H1 (cell line): ENCODE measurements at regions not wholly inside any gene's neighbourhood (a gene's known extent, or its start where the extent isn't known, plus 50 kb on each side); places are given as distances from the start of the nearest gene placed in this dataset.

Experiments
- CTCF ChIA-PET: fragments of 300-600 bp; sonication (Branson Sonifier 250); formaldehyde crosslinking; loops from one replicate; lab custom pipeline; 2021; ENCODE audit not compliant: partially characterized antibody; lab: Charles Lee
- POLR2A ChIA-PET: fragments of 300-600 bp; sonication (Branson Sonifier 250); formaldehyde crosslinking; loops from one replicate; lab custom pipeline; 2021; ENCODE audit warnings: inconsistent platforms; ENCODE audit not compliant: partially characterized antibody; lab: Charles Lee
- DNase-seq, 2 experiments: peaks; one replicate each; pipeline versions ENCODE4 v3.0.0 to v3.0.0-alpha.2; 2010 to 2022; ENCODE audit warnings: low spot score in 2 of 2, low read depth in 1 of 2, mixed read lengths in 1 of 2
- FAIRE-seq: peaks from 2 replicates; lab custom pipeline; 2011; peaks lifted over from hg19 to GRCh38; lab: Jason Lieb, UNC
- H2AFZ ChIP-seq: 2 replicates; pipeline ENCODE4 v1.8.1; 2012; ENCODE audit warnings: low read length, inconsistent platforms
- H2AK5ac ChIP-seq: 2 replicates; pipeline ENCODE4 v1.6.1; 2013; ENCODE audit warnings: low read depth, low read length
- H2BK120ac ChIP-seq: replicated peaks from 2 replicates; pipeline ENCODE3; 2013; ENCODE audit warnings: low read depth, low read length, inconsistent platforms
- H2BK12ac ChIP-seq: 2 replicates; pipeline ENCODE4 v1.6.1; 2013; ENCODE audit warnings: low read depth, low read length
- H2BK15ac ChIP-seq: 2 replicates; pipeline ENCODE4 v1.6.1; 2013; ENCODE audit warnings: low read length
- H2BK20ac ChIP-seq: 2 replicates; pipeline ENCODE4 v1.6.1; 2013; ENCODE audit warnings: low read length
- H2BK5ac ChIP-seq: 2 replicates; pipeline ENCODE4 v1.6.1; 2013; ENCODE audit warnings: low read depth, low read length
- H3K14ac ChIP-seq: 2 replicates; pipeline ENCODE4 v1.6.1; 2013; ENCODE audit warnings: inconsistent platforms; ENCODE audit not compliant: insufficient read length
- H3K18ac ChIP-seq: 2 replicates; pipeline ENCODE4 v1.6.1; 2013; ENCODE audit warnings: low read length; ENCODE audit errors: extremely low read depth
- H3K23ac ChIP-seq: 2 replicates; pipeline ENCODE4 v1.6.1; 2013; ENCODE audit warnings: inconsistent platforms; ENCODE audit not compliant: insufficient read length
- H3K23me2 ChIP-seq: 2 replicates; pipeline ENCODE4 v1.6.1; 2013; ENCODE audit warnings: low read depth, low read length
- H3K27ac ChIP-seq: 2 replicates; pipeline ENCODE4 v1.6.1; 2011; ENCODE audit warnings: low read depth, low read length, inconsistent platforms
- H3K27me3 ChIP-seq, 4 experiments: replicated peaks in 1 of 4; 1 replicate in 1 of 4; 2 replicates in 3 of 4; pipeline versions ENCODE4 v1.6.1 to v1.8.1; 2011 to 2013; ENCODE audit warnings: low read length in 3 of 4, mild to moderate bottlenecking in 3 of 4, inconsistent platforms in 2 of 4, mixed read lengths in 2 of 4, moderate library complexity in 1 of 4; ENCODE audit not compliant: control insufficient read depth in 3 of 4, insufficient read depth in 3 of 4; ENCODE audit errors: extremely low read depth in 1 of 4
- H3K36me3 ChIP-seq, 4 experiments: 2 replicates each; pipeline versions ENCODE4 v1.6.1 to v1.8.1; 2011 to 2013; ENCODE audit warnings: mild to moderate bottlenecking in 4 of 4, low read length in 3 of 4, moderate library complexity in 2 of 4, control low read depth in 1 of 4, inconsistent platforms in 1 of 4; ENCODE audit not compliant: insufficient read depth in 4 of 4, control insufficient read depth in 2 of 4
- H3K4ac ChIP-seq: replicated peaks from 2 replicates; pipeline ENCODE3; 2013; ENCODE audit warnings: low read length, low read depth, mixed read lengths, inconsistent platforms; ENCODE audit not compliant: insufficient read length
- H3K4me1 ChIP-seq, 4 experiments: replicated peaks in 1 of 4; 1 replicate in 1 of 4; 2 replicates in 3 of 4; pipeline versions ENCODE4 v1.6.1 to v1.8.1; 2011 to 2013; ENCODE audit warnings: low read length in 3 of 4, inconsistent platforms in 2 of 4, mixed read lengths in 1 of 4; ENCODE audit not compliant: insufficient read depth in 4 of 4, control insufficient read depth in 3 of 4
- H3K4me2 ChIP-seq, 2 experiments: 2 replicates each; pipeline versions ENCODE4 v1.6.1 to v1.8.1; 2011 to 2013; ENCODE audit warnings: low read depth in 2 of 2, low read length in 2 of 2, control low read depth in 1 of 2, inconsistent platforms in 1 of 2, mild to moderate bottlenecking in 1 of 2; ENCODE audit not compliant: insufficient read depth in 1 of 2
- H3K4me3 ChIP-seq, 4 experiments: fragments of 200-600, 300-600 bp in 1 of 4; sonication (generic), shearing (Covaris generic), sonication (Bioruptor Twin) in 1 of 4; 2 replicates each; pipeline versions ENCODE4 v1.5.1 to v1.8.1; 2011 to 2016; ENCODE audit warnings: low read length in 4 of 4, low read depth in 3 of 4, control low read depth in 2 of 4, inconsistent platforms in 2 of 4, mild to moderate bottlenecking in 2 of 4, mixed read lengths in 1 of 4, moderate library complexity in 1 of 4; ENCODE audit not compliant: insufficient read depth in 2 of 4; ENCODE audit errors: extremely low read depth in 1 of 4
- H3K56ac ChIP-seq: replicated peaks from 2 replicates; pipeline ENCODE3; 2013; ENCODE audit warnings: low read depth, mild to moderate bottlenecking, mixed read lengths, low read length, inconsistent platforms; ENCODE audit not compliant: insufficient read length
- H3K79me1 ChIP-seq: 2 replicates; pipeline ENCODE4 v1.6.1; 2013; ENCODE audit warnings: low read depth, low read length, control low read depth
- H3K79me2 ChIP-seq, 2 experiments: 2 replicates each; pipeline versions ENCODE4 v1.6.1 to v1.8.1; 2012 to 2013; ENCODE audit warnings: low read length in 2 of 2, mild to moderate bottlenecking in 2 of 2, inconsistent platforms in 1 of 2; ENCODE audit not compliant: insufficient read depth in 2 of 2, control insufficient read depth in 1 of 2
- H3K9ac ChIP-seq, 4 experiments: replicated peaks in 1 of 4; 1 replicate in 1 of 4; 2 replicates in 3 of 4; pipeline versions ENCODE4 v1.6.1 to v1.8.1; 2011 to 2013; ENCODE audit warnings: low read depth in 3 of 4, low read length in 3 of 4, control low read depth in 2 of 4, mild to moderate bottlenecking in 2 of 4, moderate library complexity in 2 of 4, inconsistent platforms in 1 of 4; ENCODE audit errors: extremely low read depth in 1 of 4
- H3K9me3 ChIP-seq, 2 experiments: 2 replicates each; pipeline versions ENCODE4 v1.6.1 to v1.8.1; 2012 to 2013; ENCODE audit warnings: mild to moderate bottlenecking in 2 of 2, moderate library complexity in 2 of 2, control low read depth in 1 of 2, inconsistent platforms in 1 of 2, low read depth in 1 of 2, low read length in 1 of 2, mixed read lengths in 1 of 2; ENCODE audit not compliant: insufficient read depth in 2 of 2
- H4K20me1 ChIP-seq, 2 experiments: replicated peaks in 1 of 2; 2 replicates each; pipeline versions ENCODE3 to v1.8.1; 2011 to 2013; ENCODE audit warnings: inconsistent platforms in 2 of 2, low read length in 2 of 2, mild to moderate bottlenecking in 1 of 2; ENCODE audit not compliant: insufficient read depth in 2 of 2, control insufficient read depth in 1 of 2
- H4K5ac ChIP-seq: 2 replicates; pipeline ENCODE4 v1.6.1; 2013; ENCODE audit warnings: low read length, low read depth, mixed read lengths, inconsistent platforms; ENCODE audit not compliant: insufficient read length
- H4K8ac ChIP-seq: 2 replicates; pipeline ENCODE4 v1.8.0; 2013; ENCODE audit warnings: mild to moderate bottlenecking, moderate library complexity, low read length, inconsistent platforms; ENCODE audit not compliant: insufficient read depth; ENCODE audit errors: extremely low read depth
- H4K91ac ChIP-seq: replicated peaks from 2 replicates; pipeline ENCODE3; 2013; ENCODE audit warnings: low read length, mixed read lengths, inconsistent platforms; ENCODE audit not compliant: insufficient read length
- BACH1 ChIP-seq: IDR thresholded peaks from 2 replicates; pipeline ENCODE4 v1.6.1; 2012; ENCODE audit warnings: low read length, improper control_type of control experiment
- HDAC6 ChIP-seq: IDR thresholded peaks from one replicate; pipeline ENCODE4 v1.7.1; 2012; ENCODE audit warnings: low read depth, mild to moderate bottlenecking, inconsistent platforms, low read length, moderate library complexity
- JUN ChIP-seq: IDR thresholded peaks from 2 replicates; pipeline ENCODE4 v1.6.1; 2011; ENCODE audit warnings: low read depth, mild to moderate bottlenecking, improper control_type of control experiment, low read length
- SP2 ChIP-seq: IDR thresholded peaks from 2 replicates; pipeline ENCODE4 v1.6.1; 2012; ENCODE audit warnings: mild to moderate bottlenecking, low read length, inconsistent platforms
- SUZ12 ChIP-seq: fragments of 200-600 bp; sonication (generic); IDR thresholded peaks from 2 replicates; pipeline ENCODE4 v1.6.1; 2012; ENCODE audit warnings: mild to moderate bottlenecking, inconsistent platforms, low read length, moderate library complexity, mixed read lengths
- WGBS, 2 experiments: shearing (Covaris generic) in 1 of 2; methylation state at CpG; one replicate each; pipeline versions ENCODE4 v1.1.6 to v1.1.7; 2013 to 2015; ENCODE audit warnings: low lambda C conversion rate in 2 of 2, mixed read lengths in 2 of 2, inconsistent platforms in 1 of 2, low coverage in 1 of 2, missing lambda C conversion rate in 1 of 2; ENCODE audit not compliant: insufficient replicate concordance in 2 of 2, insufficient coverage in 1 of 2, insufficient read length in 1 of 2; ENCODE audit errors: extremely low coverage in 1 of 2, missing lambda C conversion rate in 1 of 2; 5-methylcytosine and 5-hydroxymethylcytosine counted together

GRCh38 chr15:81843226-81843625 is 202.6 kb downstream of the MEX3B start:
- H3K4ac ChIP-seq, result no peak overlapping the region
- no peak overlapping the region for H3K14ac ChIP-seq
- H3K79me1 ChIP-seq, result no peaks in the 10 kb centered on the region; the same call in 1 of the 2 replicates
- TF ChIP-seq SUZ12 (no peak), JUN (no peak), HDAC6 (no peak), BACH1 (no peak), SP2 (no peak)
- no peaks in the 10 kb centered on the region for H3K9me3 ChIP-seq
- H2AFZ ChIP-seq, result no peak overlapping the region
- WGBS, 2 experiments, result 98% methylated on average over 5 of the region's 5 CpGs; no CpG with 5 or more reads in 1 of the 2 experiments
- no peak overlapping the region for H2BK120ac ChIP-seq
- no peaks in the 10 kb centered on the region for H3K27me3 ChIP-seq
- H4K91ac ChIP-seq, result no peak overlapping the region
- no peak overlapping the region for H3K27ac ChIP-seq
- CTCF ChIA-PET, result interaction anchor here (0.8 to 1.0 kb wide), 2 partner anchors 88 to 362 kb away, joined by 3 read pairs; no protein-coding TSS in a partner anchor
- no peak overlapping the region for H3K23ac ChIP-seq
- POLR2A ChIA-PET, result interaction anchor here (0.8 kb wide), 1 partner anchor 11 kb away, joined by 3 read pairs; no protein-coding TSS in a partner anchor
- no peak overlapping the region for H3K9ac ChIP-seq
- DNase-seq, result no peak
- H2AK5ac ChIP-seq, result no peak overlapping the region
- no peak overlapping the region for H3K4me2 ChIP-seq
- H3K4me3 ChIP-seq, result no peak overlapping the region
- no peak overlapping the region for H2BK15ac ChIP-seq
- no peak for FAIRE-seq
- H3K18ac ChIP-seq, result no peak overlapping the region
- H3K79me2 ChIP-seq, result no peaks in the 10 kb centered on the region
- H4K5ac ChIP-seq, result no peak overlapping the region
- peaks cover 0 to 4% of the 10 kb centered on the region in 2 experiments for H4K20me1 ChIP-seq
- no peak overlapping the region for H2BK12ac ChIP-seq
- H3K23me2 ChIP-seq, result no peaks in the 10 kb centered on the region
- H2BK20ac ChIP-seq, result no peak overlapping the region
- no peak overlapping the region for H2BK5ac ChIP-seq
- H3K4me1 ChIP-seq, result no peaks in the 10 kb centered on the region
- H4K8ac ChIP-seq, result no peak overlapping the region
- no peaks in the 10 kb centered on the region for H3K36me3 ChIP-seq
- H3K56ac ChIP-seq, result no peak overlapping the region
